K562 (cell line): ENCODE measurements at regions not wholly inside any gene's neighbourhood (a gene's known extent, or its start where the extent isn't known, plus 50 kb on each side); places are given as distances from the start of the nearest gene placed in this dataset.
A peak's percentile ranks its signal among the peaks of the same experiment; 100 is the strongest.
"Not testable (repeated sequence)": the region's sequence is repeated elsewhere in the genome, so short reads cannot be mapped to it uniquely, and the experiment has no call there.

Source experiments
- ATAC-seq: fragments of 200-7000 bp; cut with Tn5 transposase; 3 replicates; pipeline ENCODE4 v1.9.1; 2020; ENCODE audit warnings: moderate library complexity
- BruUV-seq: library from RNA; stranded (reverse); fragments of 400-500 nt; replicated peaks from 2 replicates; lab custom pipeline; 2021; lab: Mats Ljungman, UMichigan
- CTCF ChIA-PET: fragments of 300-600 bp; formaldehyde crosslinking; extraction: SDS; loops from one replicate; lab custom pipeline; 2021; ENCODE audit warnings: low intra/inter-chr PET ratio; lab: Yijun Ruan, JAX
- POLR2A ChIA-PET: fragments of 300-600, 350-650 bp; sonication (Branson Sonifier 250); formaldehyde crosslinking; extraction: SDS; loops from one replicate; lab custom pipeline; 2021; ENCODE audit warnings: antibody characterized with exemption, inconsistent platforms; lab: Yijun Ruan, JAX
- DNase-seq, 4 experiments: peaks; one replicate each; pipeline versions ENCODE4 v3.0.0 to v3.0.0-alpha.2; 2011 to 2018; ENCODE audit warnings: low spot score in 3 of 4, mixed read lengths in 3 of 4; ENCODE audit errors: extremely low read depth in 1 of 4
- FAIRE-seq: peaks from 2 replicates; lab custom pipeline; 2011; peaks lifted over from hg19 to GRCh38; lab: Jason Lieb, UNC
- H2AFZ ChIP-seq: 2 replicates; pipeline ENCODE4 v1.6.0; 2011; ENCODE audit warnings: low read depth, low read length, control low read depth, inconsistent platforms
- H3K27ac ChIP-seq: fragments of 200-600 bp; 3 replicates; pipeline ENCODE4 v1.8.0; 2011; ENCODE audit warnings: low read depth, mild to moderate bottlenecking, control low read depth, inconsistent platforms, low read length, moderate library complexity, mixed read lengths; ENCODE audit errors: extremely low read depth
- H3K27me3 ChIP-seq, 2 experiments: fragments of 300-600 bp in 1 of 2; 2 replicates in 1 of 2; 3 replicates in 1 of 2; pipeline versions ENCODE4 v1.6.0 to v1.8.0; 2011; ENCODE audit warnings: inconsistent platforms in 2 of 2, low read length in 2 of 2, mild to moderate bottlenecking in 1 of 2, mixed read lengths in 1 of 2, moderate library complexity in 1 of 2; ENCODE audit not compliant: control insufficient read depth in 2 of 2, insufficient read depth in 2 of 2
- H3K36me3 ChIP-seq: fragments of 300-600 bp; 3 replicates; pipeline ENCODE4 v1.8.0; 2011; ENCODE audit warnings: mild to moderate bottlenecking, low read length, inconsistent platforms; ENCODE audit not compliant: control insufficient read depth, insufficient read depth
- H3K4me1 ChIP-seq, 2 experiments: fragments of 200-600 bp in 1 of 2; replicated peaks in 1 of 2; 2 replicates in 1 of 2; 3 replicates in 1 of 2; pipeline versions ENCODE4 v1.5.1 to v1.8.0; 2011; ENCODE audit warnings: inconsistent platforms in 2 of 2, low read length in 2 of 2, mild to moderate bottlenecking in 1 of 2, mixed read lengths in 1 of 2, moderate library complexity in 1 of 2; ENCODE audit not compliant: control insufficient read depth in 2 of 2, insufficient read depth in 2 of 2
- H3K4me2 ChIP-seq: 2 replicates; pipeline ENCODE4 v1.6.1; 2011; ENCODE audit warnings: low read length, control low read depth, inconsistent platforms, mixed read lengths; ENCODE audit not compliant: insufficient read depth
- H3K4me3 ChIP-seq: fragments of 200-600 bp; sonication (generic), shearing (Covaris generic); 2 replicates; pipeline ENCODE4 v1.5.1; 2016; ENCODE audit warnings: control low read depth, inconsistent platforms
- H3K79me2 ChIP-seq: fragments of 200-600 bp; 3 replicates; pipeline ENCODE4 v1.8.0; 2011; ENCODE audit warnings: low read length, inconsistent platforms; ENCODE audit not compliant: control insufficient read depth, insufficient read depth
- H3K9ac ChIP-seq, 2 experiments: 2 replicates each; pipeline versions ENCODE4 v1.6.0 to v1.6.1; 2011; ENCODE audit warnings: low read depth in 2 of 2, low read length in 2 of 2, control low read depth in 1 of 2, inconsistent platforms in 1 of 2, mild to moderate bottlenecking in 1 of 2, mixed read lengths in 1 of 2; ENCODE audit not compliant: insufficient read depth in 1 of 2
- H3K9me1 ChIP-seq: one replicate; pipeline ENCODE4 v1.6.0; 2011; ENCODE audit warnings: inconsistent platforms, mild to moderate bottlenecking, low read length, moderate library complexity; ENCODE audit not compliant: control insufficient read depth, insufficient read depth
- H3K9me3 ChIP-seq: replicated peaks from 2 replicates; pipeline ENCODE4 v1.5.1; 2011; ENCODE audit warnings: low read depth, low read length, inconsistent platforms; ENCODE audit not compliant: control insufficient read depth, insufficient read depth
- H4K20me1 ChIP-seq: replicated peaks from 2 replicates; pipeline ENCODE4 v1.6.1; 2011; ENCODE audit warnings: low read length, inconsistent platforms, mixed read lengths; ENCODE audit not compliant: control insufficient read depth, insufficient read depth
- CC2D1A ChIP-seq: fragments of 450-650 bp; IDR thresholded peaks from 2 replicates; pipeline ENCODE4 v1.6.1; 2017; ENCODE audit warnings: mild to moderate bottlenecking
- CEBPB ChIP-seq: fragments of 450-650 bp; IDR thresholded peaks from 2 replicates; pipeline ENCODE4 v1.6.1; 2016; ENCODE audit warnings: missing genetic modification characterization, missing compliant biosample characterization
- EP300 ChIP-seq: IDR thresholded peaks from 2 replicates; pipeline ENCODE4 v1.6.1; 2012; ENCODE audit warnings: low read length, improper control_type of control experiment
- ETV5 ChIP-seq: sonication (generic); formaldehyde crosslinking; IDR thresholded peaks from 2 replicates; pipeline ENCODE4 v1.4.0; 2020; ENCODE audit warnings: low read depth, mild to moderate bottlenecking, missing genetic modification reagents
- ID3 ChIP-seq, 2 experiments: fragments of 250-450 bp in 1 of 2; fragments of 450-650 bp in 1 of 2; sonication (Bioruptor Pico) in 1 of 2; IDR thresholded peaks; 2 replicates each; pipeline versions ENCODE4 v1.6.1 to v1.8.0; 2016 to 2021; ENCODE audit warnings: mild to moderate bottlenecking in 2 of 2, moderate library complexity in 2 of 2, missing compliant biosample characterization in 1 of 2, missing genetic modification characterization in 1 of 2
- MEIS2 ChIP-seq: fragments of 450-650 bp; IDR thresholded peaks from 2 replicates; pipeline ENCODE4 v1.6.1; 2014; ENCODE audit warnings: mild to moderate bottlenecking; ENCODE audit not compliant: partially characterized antibody
- MNT ChIP-seq, 2 experiments: fragments of 450-650 bp; conservative IDR thresholded peaks; 2 replicates each; pipeline ENCODE4 v1.6.1; 2017; ENCODE audit warnings: mild to moderate bottlenecking in 2 of 2, moderate library complexity in 2 of 2
- NFE2 ChIP-seq: IDR thresholded peaks from 2 replicates; pipeline ENCODE4 v1.6.1; 2014; ENCODE audit warnings: antibody characterized with exemption, low read depth
- RFX1 ChIP-seq: fragments of 450-650 bp; IDR thresholded peaks from 2 replicates; pipeline ENCODE4 v1.6.1; 2016; ENCODE audit warnings: mild to moderate bottlenecking, moderate library complexity
- TCF3 ChIP-seq: sonication (generic); formaldehyde crosslinking; IDR thresholded peaks from 2 replicates; pipeline ENCODE4 v1.4.0; 2020; ENCODE audit warnings: mild to moderate bottlenecking, missing genetic modification reagents
- whole genome bisulfite sequencing: fragments of 100-300 bp; shearing (Covaris generic); methylation state at CpG from one replicate; pipeline ENCODE4 v1.1.6; 2016; ENCODE audit warnings: low coverage, mixed read lengths; ENCODE audit not compliant: insufficient coverage; ENCODE audit errors: missing lambda C conversion rate; 5-methylcytosine and 5-hydroxymethylcytosine counted together
- in situ Hi-C: fragments of 300-500 bp; cut with MboI; formaldehyde crosslinking; loops from 4 replicates; pipeline ENCODE4 v1.15.0; 2018; ENCODE audit warnings: inconsistent platforms, mixed read lengths
- intact Hi-C: fragments of 100-400 bp; cut with micrococcal nuclease; formaldehyde crosslinking; loops from 2 replicates; pipeline ENCODE4 v1.14.2; 2022
- TF ChIP-seq, protein P1 (sequence below): fragments of 250-450 bp; sonication (Bioruptor Pico); IDR thresholded peaks from 2 replicates; pipeline ENCODE4 v1.4.0; 2020; ENCODE audit warnings: mild to moderate bottlenecking, moderate library complexity
- TF ChIP-seq, protein P2 (sequence below): fragments of 450-650 bp; IDR thresholded peaks from 2 replicates; pipeline ENCODE4 v1.6.1; 2016
- TF ChIP-seq, protein P3 (sequence below), 2 experiments: fragments of 450-650 bp in 1 of 2; sonication (generic) in 1 of 2; formaldehyde crosslinking in 1 of 2; IDR thresholded peaks in 1 of 2; conservative IDR thresholded peaks in 1 of 2; 2 replicates each; pipeline versions ENCODE4 v1.6.1 to v1.8.1; 2016 to 2023; ENCODE audit warnings: mild to moderate bottlenecking in 2 of 2, moderate library complexity in 2 of 2, inconsistent platforms in 1 of 2, missing genetic modification reagents in 1 of 2

DNA sequence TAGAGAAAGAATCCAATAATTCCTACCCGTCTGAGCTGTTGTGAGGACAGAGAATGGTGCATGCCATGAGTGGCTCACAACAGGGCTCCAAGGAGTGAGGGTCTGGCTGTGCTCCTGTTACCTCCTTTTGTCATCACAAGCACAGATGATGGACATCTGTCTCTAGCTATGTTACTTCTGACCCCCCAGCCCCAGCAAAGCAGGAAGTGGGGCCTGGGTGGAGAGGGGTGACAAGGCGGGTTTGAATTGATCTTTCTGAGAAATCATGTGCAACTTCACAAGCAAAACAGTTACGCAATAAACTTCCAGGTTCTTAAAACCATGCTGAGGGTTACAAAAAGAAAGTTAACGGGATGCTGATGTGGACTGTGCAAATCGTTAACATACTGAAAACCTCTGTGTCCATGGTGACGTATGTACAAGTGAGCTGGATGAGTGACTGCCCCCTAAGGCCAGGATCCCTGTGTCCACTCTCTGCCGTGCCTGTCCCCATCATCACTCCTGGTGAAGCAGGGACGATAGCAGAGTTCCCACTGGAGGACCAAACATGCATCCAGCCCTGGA is 254.7 kb downstream of the BCL2L11 start:
- DNase-seq = peak in 2 of 4 experiments; percentile 6 to 44
- H3K27me3 ChIP-seq; H3K4me3 ChIP-seq; BruUV-seq; H4K20me1 ChIP-seq; H2AFZ ChIP-seq; CTCF ChIA-PET; intact Hi-C loops; in situ Hi-C loops; H3K36me3 ChIP-seq; POLR2A ChIA-PET; H3K9me1 ChIP-seq; H3K9me3 ChIP-seq; TF ChIP-seq ID3 (CRISPR knock-in tag; IDR thresholded peaks at IDR 0.05): not testable (repeated sequence)
- H3K4me2 ChIP-seq = 0 out of 2 replicates have a peak overlapping the region, but pooled peaks have one; percentile 11
- WGBS = 38% methylated on average over 5 of the region's 8 CpGs
- peak overlapping the region in 1 of 2 experiments; percentile 20; a peak in 1 of 4 replicates for H3K9ac ChIP-seq
- H3K79me2 ChIP-seq = peaks cover 14% of the 10 kb centered on the region
- H3K4me1 ChIP-seq = peaks cover 0 to 11% of the 10 kb centered on the region in 2 experiments; a peak in 3 of 5 replicates
- H3K27ac ChIP-seq = peak overlapping the region; percentile 58; the same call in 1 of the 3 replicates
- FAIRE-seq = peak; percentile 76
- ATAC-seq = peak; percentile 45
- TF ChIP-seq, protein P1, sequence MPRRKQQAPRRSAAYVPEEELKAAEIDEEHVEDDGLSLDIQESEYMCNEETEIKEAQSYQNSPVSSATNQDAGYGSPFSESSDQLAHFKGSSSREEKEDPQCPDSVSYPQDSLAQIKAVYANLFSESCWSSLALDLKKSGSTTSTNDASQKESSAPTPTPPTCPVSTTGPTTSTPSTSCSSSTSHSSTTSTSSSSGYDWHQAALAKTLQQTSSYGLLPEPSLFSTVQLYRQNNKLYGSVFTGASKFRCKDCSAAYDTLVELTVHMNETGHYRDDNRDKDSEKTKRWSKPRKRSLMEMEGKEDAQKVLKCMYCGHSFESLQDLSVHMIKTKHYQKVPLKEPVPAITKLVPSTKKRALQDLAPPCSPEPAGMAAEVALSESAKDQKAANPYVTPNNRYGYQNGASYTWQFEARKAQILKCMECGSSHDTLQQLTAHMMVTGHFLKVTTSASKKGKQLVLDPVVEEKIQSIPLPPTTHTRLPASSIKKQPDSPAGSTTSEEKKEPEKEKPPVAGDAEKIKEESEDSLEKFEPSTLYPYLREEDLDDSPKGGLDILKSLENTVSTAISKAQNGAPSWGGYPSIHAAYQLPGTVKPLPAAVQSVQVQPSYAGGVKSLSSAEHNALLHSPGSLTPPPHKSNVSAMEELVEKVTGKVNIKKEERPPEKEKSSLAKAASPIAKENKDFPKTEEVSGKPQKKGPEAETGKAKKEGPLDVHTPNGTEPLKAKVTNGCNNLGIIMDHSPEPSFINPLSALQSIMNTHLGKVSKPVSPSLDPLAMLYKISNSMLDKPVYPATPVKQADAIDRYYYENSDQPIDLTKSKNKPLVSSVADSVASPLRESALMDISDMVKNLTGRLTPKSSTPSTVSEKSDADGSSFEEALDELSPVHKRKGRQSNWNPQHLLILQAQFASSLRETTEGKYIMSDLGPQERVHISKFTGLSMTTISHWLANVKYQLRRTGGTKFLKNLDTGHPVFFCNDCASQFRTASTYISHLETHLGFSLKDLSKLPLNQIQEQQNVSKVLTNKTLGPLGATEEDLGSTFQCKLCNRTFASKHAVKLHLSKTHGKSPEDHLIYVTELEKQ (CRISPR knock-in tag) = 0 out of 2 replicates have a peak, but pooled peaks have one; percentile 33
- TF ChIP-seq NFE2 (peak; percentile 27; the same call in 1 of the 2 replicates), MNT (conservative IDR thresholded peaks at IDR 0.05) (peak in 1 of 2 experiments; percentile 40; a peak in 1 of 4 replicates), ETV5 (0 out of 2 replicates have a peak, but pooled peaks have one; percentile 36), RFX1 (0 out of 2 replicates have a peak, but pooled peaks have one; percentile 9), TCF3 (peak; percentile 41), ID3 (tag; IDR thresholded peaks at IDR 0.05) (0 out of 2 replicates have a peak, but pooled peaks have one; percentile 28), CC2D1A (peak; percentile 39; the same call in 1 of the 2 replicates), EP300 (peak; percentile 22; the same call in 1 of the 2 replicates), MEIS2 (peak; percentile 79), CEBPB (tag) (peak; percentile 97)
- TF ChIP-seq, protein P2, sequence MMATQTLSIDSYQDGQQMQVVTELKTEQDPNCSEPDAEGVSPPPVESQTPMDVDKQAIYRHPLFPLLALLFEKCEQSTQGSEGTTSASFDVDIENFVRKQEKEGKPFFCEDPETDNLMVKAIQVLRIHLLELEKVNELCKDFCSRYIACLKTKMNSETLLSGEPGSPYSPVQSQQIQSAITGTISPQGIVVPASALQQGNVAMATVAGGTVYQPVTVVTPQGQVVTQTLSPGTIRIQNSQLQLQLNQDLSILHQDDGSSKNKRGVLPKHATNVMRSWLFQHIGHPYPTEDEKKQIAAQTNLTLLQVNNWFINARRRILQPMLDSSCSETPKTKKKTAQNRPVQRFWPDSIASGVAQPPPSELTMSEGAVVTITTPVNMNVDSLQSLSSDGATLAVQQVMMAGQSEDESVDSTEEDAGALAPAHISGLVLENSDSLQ = peak; percentile 81
- TF ChIP-seq, protein P3, sequence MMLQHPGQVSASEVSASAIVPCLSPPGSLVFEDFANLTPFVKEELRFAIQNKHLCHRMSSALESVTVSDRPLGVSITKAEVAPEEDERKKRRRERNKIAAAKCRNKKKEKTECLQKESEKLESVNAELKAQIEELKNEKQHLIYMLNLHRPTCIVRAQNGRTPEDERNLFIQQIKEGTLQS (IDR thresholded peaks at IDR 0.05) = peak; percentile 39; the same call in 1 of the 2 replicates
- TF ChIP-seq, protein P3 (CRISPR knock-in tag; conservative IDR thresholded peaks at IDR 0.05) = not testable (repeated sequence)
